Spleen (tissue), 11 donors: ENCODE measurements at regions not wholly inside any gene's neighbourhood (a gene's known extent, or its start where the extent isn't known, plus 50 kb on each side); places are given as distances from the start of the nearest gene placed in this dataset.

ENCODE experiments used
- DNase-seq: peaks from one replicate; pipeline ENCODE4 v3.0.0-alpha.2; 2020
- H3K27ac ChIP-seq, 8 donors: fragments of 200-600 bp; sonication (generic) in 7 of 8; 1 replicate in 4 of 8; 2 replicates in 4 of 8; pipeline versions ENCODE4 v1.5.0 to v1.8.0; 2016 to 2021; ENCODE audit warnings: inconsistent platforms in 4 of 8, mild to moderate bottlenecking in 4 of 8, moderate library complexity in 1 of 8
- H3K27me3 ChIP-seq, 7 donors: fragments of 200-600 bp; sonication (generic) in 6 of 7; replicated peaks in 1 of 7; 1 replicate in 4 of 7; 2 replicates in 3 of 7; pipeline versions ENCODE4 v1.5.0 to v1.8.0; 2016 to 2021; ENCODE audit warnings: inconsistent platforms in 3 of 7, mild to moderate bottlenecking in 1 of 7
- H3K36me3 ChIP-seq, 6 donors: fragments of 200-600 bp; sonication (generic) in 5 of 6; 1 replicate in 4 of 6; 2 replicates in 2 of 6; pipeline versions ENCODE4 v1.5.0 to v1.8.0; 2016 to 2021; ENCODE audit warnings: inconsistent platforms in 2 of 6
- H3K4me1 ChIP-seq, 6 donors: fragments of 200-600 bp; sonication (generic) in 5 of 6; 1 replicate in 3 of 6; 2 replicates in 3 of 6; pipeline versions ENCODE4 v1.5.0 to v1.8.0; 2016 to 2021; ENCODE audit warnings: inconsistent platforms in 3 of 6
- H3K4me3 ChIP-seq, 8 donors: fragments of 200-600 bp; sonication (generic) in 7 of 8; 1 replicate in 4 of 8; 2 replicates in 4 of 8; pipeline versions ENCODE4 v1.5.0 to v1.8.0; 2016 to 2021; ENCODE audit warnings: inconsistent platforms in 4 of 8, mild to moderate bottlenecking in 4 of 8, moderate library complexity in 2 of 8
- H3K9me3 ChIP-seq, 8 donors: fragments of 200-600 bp; sonication (generic) in 7 of 8; 1 replicate in 4 of 8; 2 replicates in 4 of 8; pipeline versions ENCODE4 v1.5.0 to v1.8.0; 2016 to 2021; ENCODE audit warnings: inconsistent platforms in 4 of 8
- CTCF ChIP-seq, 11 experiments: fragments of 200-600 bp in 7 of 11; fragments of 450-650 bp in 4 of 11; sonication (generic) in 4 of 11; IDR thresholded peaks in 8 of 11; conservative IDR thresholded peaks in 3 of 11; 1 replicate in 7 of 11; 2 replicates in 4 of 11; pipeline versions ENCODE4 v1.4.0 to v1.8.0; 2016 to 2021; ENCODE audit warnings: antibody characterized with exemption in 11 of 11, inconsistent platforms in 4 of 11, mild to moderate bottlenecking in 1 of 11
- POLR2A ChIP-seq, 3 donors: fragments of 450-650 bp; IDR thresholded peaks; one replicate each; pipeline ENCODE4 v1.5.1; 2017; ENCODE audit warnings: antibody characterized with exemption in 3 of 3, mild to moderate bottlenecking in 1 of 3
- POLR2AphosphoS5 ChIP-seq, 3 donors: sonication (generic); formaldehyde crosslinking; IDR thresholded peaks; one replicate each; pipeline ENCODE4 v1.5.1; 2017; ENCODE audit warnings: antibody characterized with exemption in 3 of 3
- WGBS, 5 donors: extraction: QIAGEN DNeasy Blood & Tissue Kit in 3 of 5; methylation state at CpG; one replicate each; pipeline versions ENCODE4 v1.1.5 to v1.1.7; 2013 to 2018; 5-methylcytosine and 5-hydroxymethylcytosine counted together
- intact Hi-C: fragments of 100-400 bp; cut with DNase I; formaldehyde crosslinking; loops from one replicate; pipeline ENCODE4 v1.15.0; 2023; ENCODE audit warnings: low total_unique reads
- donor health status: healthy with polysubstance abuse.
- donor health status: DM: no; HTN: no; CAD: no; lungs with moderate emphysema.
- donor health status: DM: no; HTN: no; CAD: no.
- donor health status: Bipolar disorder and iron deficiency.
- donor health status: healthy.
- donor health status: DM: no; HTN: no; CAD: no.
- donor health status: DM: yes; HTN: yes; CAD: no.

GRCh38 chr11:112899235-112900006 lies 61.8 kb upstream of the NCAM1 start:
- no peak overlapping the region for H3K4me3 ChIP-seq
- no peaks in the 10 kb centered on the region for H3K9me3 ChIP-seq
- no peak for TF ChIP-seq CTCF (IDR thresholded peaks at IDR 0.05 in 8 of 11, conservative IDR thresholded peaks at IDR 0.05 in 3 of 11)
- no peak for TF ChIP-seq POLR2AphosphoS5 (IDR thresholded peaks at IDR 0.05)
- TF ChIP-seq POLR2A (IDR thresholded peaks at IDR 0.05), result no peak
- no peaks in the 10 kb centered on the region for H3K4me1 ChIP-seq
- intact Hi-C loops, result no loop called here
- no peaks in the 10 kb centered on the region for H3K36me3 ChIP-seq
- H3K27ac ChIP-seq, result no peak overlapping the region
- no peaks in the 10 kb centered on the region for H3K27me3 ChIP-seq
- DNase-seq, result no peak
- 75 to 86% (median 77%) methylated on average over 4 of the region's 4 CpGs for WGBS, 5 donors

- no peak for DNase-seq
- Histone ChIP-seq H3K36me3 (no peaks in the 10 kb centered on the region), H3K9me3 (no peaks in the 10 kb centered on the region), H3K27me3 (no peaks in the 10 kb centered on the region), H3K4me1 (no peaks in the 10 kb centered on the region), H3K27ac (no peak overlapping the region), H3K4me3 (no peak overlapping the region)
- intact Hi-C loops, result no loop called here
- 82 to 89% (median 87%) methylated on average over 4 of the region's 4 CpGs for whole genome bisulfite sequencing, 5 donors
- TF ChIP-seq CTCF (IDR thresholded peaks at IDR 0.05 in 8 of 11, conservative IDR thresholded peaks at IDR 0.05 in 3 of 11), result no peak
- no peak for TF ChIP-seq POLR2AphosphoS5 (IDR thresholded peaks at IDR 0.05)
- TF ChIP-seq POLR2A (IDR thresholded peaks at IDR 0.05), result no peak
Measured at GRCh38 chr11:112901924-112902323, 59.3 kb upstream of the NCAM1 start.

- Histone ChIP-seq H3K27me3 (no peaks in the 10 kb centered on the region), H3K4me1 (no peaks in the 10 kb centered on the region), H3K27ac (no peak overlapping the region), H3K36me3 (no peaks in the 10 kb centered on the region), H3K4me3 (no peak overlapping the region), H3K9me3 (no peaks in the 10 kb centered on the region)
- intact Hi-C loops, result no loop called here
- no peak for TF ChIP-seq POLR2A (IDR thresholded peaks at IDR 0.05)
- no peak for TF ChIP-seq CTCF (IDR thresholded peaks at IDR 0.05 in 8 of 11, conservative IDR thresholded peaks at IDR 0.05 in 3 of 11)
- no peak for TF ChIP-seq POLR2AphosphoS5 (IDR thresholded peaks at IDR 0.05)
- DNase-seq, result no peak
- WGBS, 5 donors, result 38 to 67% (median 61%) methylated on average over 2 of the region's 2 CpGs
Measured at GRCh38 chr11:112902361-112903011, 58.7 kb upstream of the NCAM1 start.

GRCh38 chr11:112903340-112903739 lies 57.9 kb upstream of the NCAM1 start:
- intact Hi-C loops, result no loop called here
- no peak overlapping the region for H3K4me3 ChIP-seq
- no peaks in the 10 kb centered on the region for H3K27me3 ChIP-seq
- H3K4me1 ChIP-seq, result no peaks in the 10 kb centered on the region
- H3K27ac ChIP-seq, result no peak overlapping the region
- no peak for DNase-seq
- 73 to 85% (median 74%) methylated on average over 5 of the region's 5 CpGs for WGBS, 5 donors
- no peak for TF ChIP-seq POLR2A (IDR thresholded peaks at IDR 0.05)
- no peak for TF ChIP-seq POLR2AphosphoS5 (IDR thresholded peaks at IDR 0.05)
- no peak for TF ChIP-seq CTCF (IDR thresholded peaks at IDR 0.05 in 8 of 11, conservative IDR thresholded peaks at IDR 0.05 in 3 of 11)
- H3K36me3 ChIP-seq, result no peaks in the 10 kb centered on the region
- H3K9me3 ChIP-seq, result no peaks in the 10 kb centered on the region
